WERI-Rb-1 (cell line): ENCODE measurements at regions not wholly inside any gene's neighbourhood (a gene's known extent, or its start where the extent isn't known, plus 50 kb on each side); places are given as distances from the start of the nearest gene placed in this dataset.

ENCODE experiments used
- DNase-seq: peaks from one replicate; pipeline ENCODE4 v3.0.0-alpha.2; 2020
- H3K27ac ChIP-seq: fragments of 250-450 bp; sonication (Bioruptor Pico); 2 replicates; pipeline ENCODE4 v1.5.1; 2020; ENCODE audit warnings: mild to moderate bottlenecking, moderate library complexity
- H3K27me3 ChIP-seq: fragments of 250-450 bp; sonication (Bioruptor Pico); 2 replicates; pipeline ENCODE4 v1.5.1; 2021; ENCODE audit warnings: mild to moderate bottlenecking, low read depth, moderate library complexity; ENCODE audit not compliant: insufficient read depth, severe bottlenecking
- H3K36me3 ChIP-seq: fragments of 250-450 bp; sonication (Bioruptor Pico); 2 replicates; pipeline ENCODE4 v1.5.1; 2020; ENCODE audit warnings: mild to moderate bottlenecking, moderate library complexity
- H3K4me3 ChIP-seq: 2 replicates; pipeline ENCODE4 v1.5.1; 2011; ENCODE audit warnings: low read depth, mild to moderate bottlenecking, control low read depth, low read length
- H3K9me3 ChIP-seq: fragments of 250-450 bp; sonication (Bioruptor Pico); 2 replicates; pipeline ENCODE4 v1.5.1; 2021; ENCODE audit warnings: mild to moderate bottlenecking, moderate library complexity; ENCODE audit not compliant: severe bottlenecking
- CTCF ChIP-seq: IDR thresholded peaks from 2 replicates; pipeline ENCODE4 v1.5.1; 2011; ENCODE audit warnings: low read depth, mild to moderate bottlenecking, control low read depth, inconsistent platforms, low read length

GRCh38 chr20:6703047-6703446 is 64.4 kb upstream of the BMP2 start:
- Histone ChIP-seq H3K36me3 (no peaks in the 10 kb centered on the region), H3K27ac (no peak overlapping the region), H3K4me3 (no peak overlapping the region), H3K27me3 (peaks cover 42% of the 10 kb centered on the region), H3K9me3 (no peaks in the 10 kb centered on the region)
- TF ChIP-seq CTCF: no peak
- no peak for DNase-seq

GRCh38 chr20:6702144-6702543 is 65.3 kb upstream of the BMP2 start:
- DNase-seq: no peak
- Histone ChIP-seq H3K4me3 (no peak overlapping the region), H3K9me3 (no peaks in the 10 kb centered on the region), H3K27me3 (peaks cover 48% of the 10 kb centered on the region), H3K27ac (no peak overlapping the region), H3K36me3 (no peaks in the 10 kb centered on the region)
- TF ChIP-seq CTCF: no peak

- Histone ChIP-seq H3K27ac (no peak overlapping the region), H3K27me3 (peaks cover 47% of the 10 kb centered on the region), H3K4me3 (no peak overlapping the region), H3K9me3 (no peaks in the 10 kb centered on the region), H3K36me3 (no peaks in the 10 kb centered on the region)
- no peak for TF ChIP-seq CTCF
- DNase-seq: no peak
Measured at GRCh38 chr20:6700563-6701329, 66.7 kb upstream of the BMP2 start.

GRCh38 chr20:6699921-6700562 is 67.4 kb upstream of the BMP2 start:
- H3K9me3 ChIP-seq: no peaks in the 10 kb centered on the region
- no peak overlapping the region for H3K27ac ChIP-seq
- no peaks in the 10 kb centered on the region for H3K36me3 ChIP-seq
- H3K27me3 ChIP-seq: peaks cover 44% of the 10 kb centered on the region
- DNase-seq: no peak
- no peak for TF ChIP-seq CTCF
- no peak overlapping the region for H3K4me3 ChIP-seq

- DNase-seq: no peak
- peaks cover 42% of the 10 kb centered on the region for H3K27me3 ChIP-seq
- no peak overlapping the region for H3K27ac ChIP-seq
- no peak for TF ChIP-seq CTCF
- no peaks in the 10 kb centered on the region for H3K9me3 ChIP-seq
- no peaks in the 10 kb centered on the region for H3K36me3 ChIP-seq
- H3K4me3 ChIP-seq: no peak overlapping the region
Measured at GRCh38 chr20:6698723-6699122, 68.8 kb upstream of the BMP2 start.
